GM23338 (cell line): ENCODE measurements at regions not wholly inside any gene's neighbourhood (a gene's known extent, or its start where the extent isn't known, plus 50 kb on each side); places are given as distances from the start of the nearest gene placed in this dataset.

Experiments
- EZH2 ChIP-seq: fragments of 200-600 bp; sonication (generic); IDR thresholded peaks from one replicate; pipeline ENCODE4 v1.8.0; 2017; ENCODE audit warnings: antibody characterized with exemption, mild to moderate bottlenecking, low read depth; ENCODE audit not compliant: unreplicated experiment
- EZH2phosphoT487 ChIP-seq: fragments of 200-600 bp; sonication (generic); IDR thresholded peaks from one replicate; pipeline ENCODE4 v1.8.1; 2018; ENCODE audit warnings: antibody characterized with exemption; ENCODE audit not compliant: unreplicated experiment
- TF ChIP-seq, protein P1 (sequence below), 2 experiments: fragments of 200-600 bp in 1 of 2; sonication (generic) in 1 of 2; conservative IDR thresholded peaks; 2 replicates each; pipeline versions ENCODE4 v1.5.1 to v1.6.1; 2016 to 2017; ENCODE audit warnings: antibody characterized with exemption in 2 of 2, low read depth in 2 of 2, mild to moderate bottlenecking in 2 of 2, moderate library complexity in 1 of 2

DNA sequence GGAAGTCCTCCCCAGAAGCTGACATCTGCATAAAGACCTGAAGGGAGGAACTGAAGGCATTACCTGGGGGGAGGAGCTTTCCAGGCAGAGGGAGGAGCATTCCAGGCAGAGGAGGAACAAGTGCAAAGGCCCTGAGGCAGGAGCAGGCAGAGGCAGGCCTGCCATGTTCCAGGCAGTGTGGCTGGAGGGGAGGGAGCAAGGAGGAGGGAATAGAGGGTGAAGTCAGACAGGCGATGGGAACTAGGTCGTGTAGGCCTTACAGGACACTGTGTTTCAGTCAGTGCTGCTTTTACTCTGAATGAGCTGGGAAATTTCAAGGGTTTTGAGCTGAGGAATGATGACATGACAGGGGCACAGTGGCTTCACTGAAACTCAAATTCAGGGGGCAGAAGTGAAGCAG is 292.7 kb downstream of the BCOR start:
- TF ChIP-seq, protein P1, sequence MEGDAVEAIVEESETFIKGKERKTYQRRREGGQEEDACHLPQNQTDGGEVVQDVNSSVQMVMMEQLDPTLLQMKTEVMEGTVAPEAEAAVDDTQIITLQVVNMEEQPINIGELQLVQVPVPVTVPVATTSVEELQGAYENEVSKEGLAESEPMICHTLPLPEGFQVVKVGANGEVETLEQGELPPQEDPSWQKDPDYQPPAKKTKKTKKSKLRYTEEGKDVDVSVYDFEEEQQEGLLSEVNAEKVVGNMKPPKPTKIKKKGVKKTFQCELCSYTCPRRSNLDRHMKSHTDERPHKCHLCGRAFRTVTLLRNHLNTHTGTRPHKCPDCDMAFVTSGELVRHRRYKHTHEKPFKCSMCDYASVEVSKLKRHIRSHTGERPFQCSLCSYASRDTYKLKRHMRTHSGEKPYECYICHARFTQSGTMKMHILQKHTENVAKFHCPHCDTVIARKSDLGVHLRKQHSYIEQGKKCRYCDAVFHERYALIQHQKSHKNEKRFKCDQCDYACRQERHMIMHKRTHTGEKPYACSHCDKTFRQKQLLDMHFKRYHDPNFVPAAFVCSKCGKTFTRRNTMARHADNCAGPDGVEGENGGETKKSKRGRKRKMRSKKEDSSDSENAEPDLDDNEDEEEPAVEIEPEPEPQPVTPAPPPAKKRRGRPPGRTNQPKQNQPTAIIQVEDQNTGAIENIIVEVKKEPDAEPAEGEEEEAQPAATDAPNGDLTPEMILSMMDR (conservative IDR thresholded peaks at IDR 0.05; ENCODE audit: low read depth in 2 of 2), result no peak
- no peak for TF ChIP-seq EZH2
- no peak for TF ChIP-seq EZH2phosphoT487
